ENCODE measurements at regions not wholly inside any gene's neighbourhood (a gene's known extent, or its start where the extent isn't known, plus 50 kb on each side); places are given as distances from the start of the nearest gene placed in this dataset.

DNA sequence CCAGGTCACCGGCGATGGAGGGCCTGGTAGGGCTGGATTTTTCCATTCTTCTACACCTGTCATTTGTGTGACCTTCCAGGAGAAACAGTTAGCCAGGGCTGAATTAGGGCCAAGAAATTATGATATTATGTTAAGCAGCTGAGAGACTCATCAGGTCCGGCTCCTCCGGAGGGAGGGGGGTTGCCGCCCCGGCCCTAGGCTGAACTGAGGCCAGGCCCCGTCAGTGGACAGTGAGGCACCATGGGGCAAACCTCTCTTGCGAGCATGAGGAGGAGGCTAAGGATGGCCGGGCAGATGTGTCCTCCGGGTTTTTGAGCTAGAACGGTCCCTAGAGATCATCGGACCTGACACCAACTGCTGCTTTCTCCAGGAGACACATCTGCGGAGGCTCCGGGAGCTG, 150.1 kb downstream of the SOX11 start:
- H3K4me3 ChIP-seq (ENCODE audit: low read length): no peak overlapping the region
- no peaks in the 10 kb centered on the region for H3K9me3 ChIP-seq (ENCODE audit: low read length)
- H2AFZ ChIP-seq (ENCODE audit: low read depth, low read length): no peak overlapping the region
- no peak overlapping the region for H3K9ac ChIP-seq (ENCODE audit: low read length)
- no peak overlapping the region for H3K4me2 ChIP-seq (ENCODE audit: low read length)
- H3K27ac ChIP-seq (ENCODE audit: low read length): no peak overlapping the region
- H3F3A ChIP-seq (ENCODE audit: insufficient read depth, low read length, poor library complexity, severe bottlenecking): peaks cover 3% of the 10 kb centered on the region
- TF ChIP-seq POLR2AphosphoS5 (IDR thresholded peaks at IDR 0.05) (no peak), EP300 (conservative IDR thresholded peaks at IDR 0.05; ENCODE audit: poor library complexity, severe bottlenecking) (no peak), TAF1 (IDR thresholded peaks at IDR 0.05; ENCODE audit: low read depth) (no peak), SMC3 (conservative IDR thresholded peaks at IDR 0.05; ENCODE audit: poor library complexity) (no peak)
- TF ChIP-seq, protein P1, sequence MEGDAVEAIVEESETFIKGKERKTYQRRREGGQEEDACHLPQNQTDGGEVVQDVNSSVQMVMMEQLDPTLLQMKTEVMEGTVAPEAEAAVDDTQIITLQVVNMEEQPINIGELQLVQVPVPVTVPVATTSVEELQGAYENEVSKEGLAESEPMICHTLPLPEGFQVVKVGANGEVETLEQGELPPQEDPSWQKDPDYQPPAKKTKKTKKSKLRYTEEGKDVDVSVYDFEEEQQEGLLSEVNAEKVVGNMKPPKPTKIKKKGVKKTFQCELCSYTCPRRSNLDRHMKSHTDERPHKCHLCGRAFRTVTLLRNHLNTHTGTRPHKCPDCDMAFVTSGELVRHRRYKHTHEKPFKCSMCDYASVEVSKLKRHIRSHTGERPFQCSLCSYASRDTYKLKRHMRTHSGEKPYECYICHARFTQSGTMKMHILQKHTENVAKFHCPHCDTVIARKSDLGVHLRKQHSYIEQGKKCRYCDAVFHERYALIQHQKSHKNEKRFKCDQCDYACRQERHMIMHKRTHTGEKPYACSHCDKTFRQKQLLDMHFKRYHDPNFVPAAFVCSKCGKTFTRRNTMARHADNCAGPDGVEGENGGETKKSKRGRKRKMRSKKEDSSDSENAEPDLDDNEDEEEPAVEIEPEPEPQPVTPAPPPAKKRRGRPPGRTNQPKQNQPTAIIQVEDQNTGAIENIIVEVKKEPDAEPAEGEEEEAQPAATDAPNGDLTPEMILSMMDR (IDR thresholded peaks at IDR 0.05; ENCODE audit: poor library complexity, severe bottlenecking): no peak
- TF ChIP-seq, protein P2, sequence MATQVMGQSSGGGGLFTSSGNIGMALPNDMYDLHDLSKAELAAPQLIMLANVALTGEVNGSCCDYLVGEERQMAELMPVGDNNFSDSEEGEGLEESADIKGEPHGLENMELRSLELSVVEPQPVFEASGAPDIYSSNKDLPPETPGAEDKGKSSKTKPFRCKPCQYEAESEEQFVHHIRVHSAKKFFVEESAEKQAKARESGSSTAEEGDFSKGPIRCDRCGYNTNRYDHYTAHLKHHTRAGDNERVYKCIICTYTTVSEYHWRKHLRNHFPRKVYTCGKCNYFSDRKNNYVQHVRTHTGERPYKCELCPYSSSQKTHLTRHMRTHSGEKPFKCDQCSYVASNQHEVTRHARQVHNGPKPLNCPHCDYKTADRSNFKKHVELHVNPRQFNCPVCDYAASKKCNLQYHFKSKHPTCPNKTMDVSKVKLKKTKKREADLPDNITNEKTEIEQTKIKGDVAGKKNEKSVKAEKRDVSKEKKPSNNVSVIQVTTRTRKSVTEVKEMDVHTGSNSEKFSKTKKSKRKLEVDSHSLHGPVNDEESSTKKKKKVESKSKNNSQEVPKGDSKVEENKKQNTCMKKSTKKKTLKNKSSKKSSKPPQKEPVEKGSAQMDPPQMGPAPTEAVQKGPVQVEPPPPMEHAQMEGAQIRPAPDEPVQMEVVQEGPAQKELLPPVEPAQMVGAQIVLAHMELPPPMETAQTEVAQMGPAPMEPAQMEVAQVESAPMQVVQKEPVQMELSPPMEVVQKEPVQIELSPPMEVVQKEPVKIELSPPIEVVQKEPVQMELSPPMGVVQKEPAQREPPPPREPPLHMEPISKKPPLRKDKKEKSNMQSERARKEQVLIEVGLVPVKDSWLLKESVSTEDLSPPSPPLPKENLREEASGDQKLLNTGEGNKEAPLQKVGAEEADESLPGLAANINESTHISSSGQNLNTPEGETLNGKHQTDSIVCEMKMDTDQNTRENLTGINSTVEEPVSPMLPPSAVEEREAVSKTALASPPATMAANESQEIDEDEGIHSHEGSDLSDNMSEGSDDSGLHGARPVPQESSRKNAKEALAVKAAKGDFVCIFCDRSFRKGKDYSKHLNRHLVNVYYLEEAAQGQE (IDR thresholded peaks at IDR 0.05; ENCODE audit: borderline replicate concordance): no peak
- H3K9me2 ChIP-seq (ENCODE audit: insufficient read depth, low read length): no peaks in the 10 kb centered on the region
- H4K20me1 ChIP-seq (ENCODE audit: insufficient read depth): no peaks in the 10 kb centered on the region
- no peaks in the 10 kb centered on the region for H3K36me3 ChIP-seq (ENCODE audit: insufficient read depth, low read length)
- H3K79me2 ChIP-seq (replicated peaks; ENCODE audit: insufficient read depth, low read length): no peaks in the 10 kb centered on the region
- H3K27me3 ChIP-seq (ENCODE audit: insufficient read depth, low read depth, low read length): no peaks in the 10 kb centered on the region

DNA sequence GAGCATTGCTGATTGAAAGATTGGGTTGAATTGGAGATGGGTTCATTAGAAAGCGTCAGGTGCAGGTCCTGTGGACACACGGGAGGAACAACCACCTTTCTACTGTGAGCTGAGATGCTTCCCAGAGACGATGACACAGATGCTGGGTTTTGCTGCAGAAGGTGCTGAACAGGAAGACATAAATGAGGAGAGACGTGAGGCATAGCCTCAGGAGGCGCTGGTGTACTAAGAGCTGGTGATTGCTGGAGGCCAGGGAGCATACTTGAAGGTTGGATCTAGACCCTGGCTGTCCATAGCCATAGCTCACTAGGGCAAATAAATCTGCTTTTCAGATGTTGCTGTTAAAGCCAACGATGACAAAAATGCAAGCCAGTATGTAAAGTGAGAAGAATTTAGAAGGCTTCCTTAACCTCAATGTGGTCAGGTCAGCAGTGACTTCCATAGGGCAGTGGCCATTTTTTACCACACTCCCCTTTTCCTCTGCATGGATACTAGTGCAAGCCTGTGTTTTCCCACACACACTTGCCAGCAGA, 153.7 kb downstream of the SOX11 start:
- Histone ChIP-seq H3K9me3 (ENCODE audit: low read length) (no peaks in the 10 kb centered on the region), H3K9ac (ENCODE audit: low read length) (no peak overlapping the region), H3K36me3 (ENCODE audit: insufficient read depth, low read length) (no peaks in the 10 kb centered on the region), H3F3A (ENCODE audit: insufficient read depth, low read length, poor library complexity, severe bottlenecking) (no peaks in the 10 kb centered on the region), H4K20me1 (ENCODE audit: insufficient read depth) (no peaks in the 10 kb centered on the region), H3K27ac (ENCODE audit: low read length) (no peak overlapping the region), H3K9me2 (ENCODE audit: insufficient read depth, low read length) (no peaks in the 10 kb centered on the region), H3K79me2 (replicated peaks; ENCODE audit: insufficient read depth, low read length) (no peaks in the 10 kb centered on the region), H2AFZ (ENCODE audit: low read depth, low read length) (no peak overlapping the region), H3K4me2 (ENCODE audit: low read length) (no peak overlapping the region), H3K4me3 (ENCODE audit: low read length) (no peak overlapping the region), H3K27me3 (ENCODE audit: insufficient read depth, low read depth, low read length) (no peaks in the 10 kb centered on the region)
- TF ChIP-seq, protein P2 (IDR thresholded peaks at IDR 0.05; ENCODE audit: borderline replicate concordance): no peak
- TF ChIP-seq, protein P1 (IDR thresholded peaks at IDR 0.05; ENCODE audit: poor library complexity, severe bottlenecking): no peak
- TF ChIP-seq RAD21 (conservative IDR thresholded peaks at IDR 0.05) (no peak), EZH2 (IDR thresholded peaks at IDR 0.05; ENCODE audit: borderline replicate concordance, insufficient read depth, low read length, poor library complexity, severe bottlenecking) (no peak), TAF1 (IDR thresholded peaks at IDR 0.05; ENCODE audit: low read depth) (no peak), SMC3 (conservative IDR thresholded peaks at IDR 0.05; ENCODE audit: poor library complexity) (no peak), MXI1 (conservative IDR thresholded peaks at IDR 0.05; ENCODE audit: poor library complexity, severe bottlenecking) (no peak), EP300 (conservative IDR thresholded peaks at IDR 0.05; ENCODE audit: poor library complexity, severe bottlenecking) (no peak), POLR2AphosphoS5 (IDR thresholded peaks at IDR 0.05) (no peak)

Measured in neural cell (in vitro differentiated cells).